Fibroblast of upper back skin (primary cell): ENCODE measurements at regions not wholly inside any gene's neighbourhood (a gene's known extent, or its start where the extent isn't known, plus 50 kb on each side); places are given as distances from the start of the nearest gene placed in this dataset.
"Not testable (repeated sequence)": the region's sequence is repeated elsewhere in the genome, so short reads cannot be mapped to it uniquely, and the experiment has no call there.

Experiments
- DNase-seq: peaks from one replicate; pipeline ENCODE4 v3.0.0-alpha.2; 2013

DNA sequence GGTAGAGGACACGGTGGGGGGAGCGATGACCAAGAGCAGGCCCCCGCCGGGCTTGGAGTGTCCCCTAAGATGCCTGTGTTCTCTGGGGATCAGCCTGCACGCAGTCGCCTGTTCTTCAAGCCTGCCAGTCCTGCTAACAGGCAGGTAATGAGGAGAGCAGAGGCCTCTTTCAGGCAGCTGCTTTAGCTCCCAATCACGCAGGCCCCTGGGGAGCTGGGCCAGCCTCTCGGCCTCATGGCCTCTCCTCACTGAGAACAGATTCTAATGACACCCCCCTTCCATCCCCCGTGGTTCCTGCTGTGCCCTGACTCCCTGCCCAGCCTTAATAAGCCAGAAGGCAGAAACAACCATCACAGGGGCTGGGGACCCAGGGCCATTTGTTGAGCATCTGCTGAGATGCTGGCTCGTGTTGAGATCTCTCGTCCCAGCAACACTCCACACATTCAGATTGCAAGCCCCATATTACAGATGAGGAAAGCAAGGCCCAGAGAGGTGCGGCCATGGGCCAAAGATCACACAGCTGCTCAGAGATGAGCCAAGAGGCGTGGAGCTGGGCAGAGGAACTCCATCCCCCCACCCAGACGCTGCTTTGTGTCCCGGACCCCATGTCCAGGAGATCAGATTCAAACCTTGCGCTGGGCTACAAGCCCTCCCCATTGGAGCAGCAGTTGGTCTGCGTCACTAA is 71.6 kb upstream of the CASZ1 start:
- no peak for DNase-seq

DNA sequence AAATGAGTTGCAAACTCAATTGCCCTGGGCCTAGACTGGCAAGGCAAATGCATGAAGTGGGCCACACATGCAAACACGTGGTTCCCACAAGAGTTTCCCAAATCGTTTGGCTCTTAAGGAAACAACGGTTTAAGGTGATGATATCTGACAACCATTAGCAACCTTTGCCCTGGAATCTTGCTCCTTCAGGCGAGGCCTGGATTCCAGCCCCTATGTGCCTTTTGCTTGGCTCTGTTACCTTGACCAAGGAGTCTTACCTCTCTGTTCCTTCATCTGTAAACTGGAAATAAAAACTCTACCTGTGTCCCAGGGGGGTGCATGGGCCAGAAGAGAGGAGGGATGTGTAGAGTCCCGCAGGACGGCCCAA is 72.1 kb upstream of the CASZ1 start:
- no peak for DNase-seq

DNA sequence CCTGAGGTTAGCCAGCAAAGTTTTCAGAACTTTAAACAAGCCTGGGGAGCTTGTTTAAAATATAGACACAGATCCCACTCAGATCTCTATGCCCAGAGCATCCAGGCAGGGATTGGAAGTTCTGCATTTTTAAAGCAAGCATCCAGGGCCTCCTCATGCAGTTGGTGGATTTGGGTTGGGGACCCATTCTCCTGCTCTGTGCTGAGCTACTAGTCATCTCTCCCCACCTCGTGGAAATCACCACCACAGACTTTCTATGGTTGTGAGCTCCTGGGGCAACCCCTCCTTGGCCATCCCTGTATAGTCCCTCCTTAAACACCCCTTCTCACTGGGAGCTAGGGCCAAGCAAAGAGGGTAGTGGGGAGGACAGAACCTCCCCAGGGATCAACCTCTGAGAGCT is 73.5 kb upstream of the CASZ1 start:
- no peak for DNase-seq

DNA sequence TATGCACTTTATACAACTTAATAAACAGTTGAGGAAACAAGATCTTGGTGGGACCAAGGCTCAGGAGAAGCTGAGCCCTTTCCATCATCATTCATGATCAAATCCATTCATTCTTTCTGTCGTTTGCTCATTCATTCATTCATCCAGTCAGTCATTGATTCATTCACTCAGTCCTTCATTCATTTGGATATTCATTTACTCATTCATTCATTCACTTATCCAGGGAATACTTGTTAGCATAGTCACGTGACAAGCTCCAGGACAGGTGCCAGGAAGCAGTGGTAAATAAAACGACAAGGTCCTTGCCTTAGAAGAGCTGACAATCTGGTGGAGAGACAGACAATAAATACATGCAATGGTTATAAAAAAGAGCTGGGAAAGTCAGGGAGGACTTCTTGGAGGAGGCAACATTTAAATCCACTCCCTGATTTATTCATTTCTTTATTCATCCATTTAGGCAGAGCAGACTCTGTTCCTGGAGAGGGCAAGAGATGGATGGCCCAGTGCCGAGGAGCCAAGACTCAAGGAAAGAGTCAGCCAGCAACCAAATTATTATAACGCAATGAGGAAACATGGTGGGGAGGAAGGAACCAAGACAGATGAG is 74.1 kb upstream of the CASZ1 start:
- no peak for DNase-seq

DNA sequence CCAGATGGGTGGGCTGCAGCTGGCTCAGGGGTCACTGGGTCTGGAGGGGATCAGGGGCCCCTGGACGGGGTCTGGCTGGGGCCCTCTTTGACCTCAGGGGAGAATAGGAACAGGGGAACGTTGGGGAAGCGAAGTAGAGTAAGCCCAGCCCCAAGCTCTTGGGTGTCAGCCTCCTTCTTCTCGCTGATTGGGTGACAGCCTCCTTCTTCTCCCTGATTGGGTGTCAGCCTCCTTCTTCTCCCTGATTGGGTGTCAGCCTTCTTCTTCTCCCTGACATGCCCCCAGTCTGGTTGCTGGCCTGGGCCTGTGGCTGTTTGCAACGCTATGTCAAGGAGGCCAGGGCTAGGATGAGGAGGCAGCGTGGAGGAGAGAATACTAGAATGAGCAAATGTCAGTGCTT is 76.7 kb upstream of the CASZ1 start:
- no peak for DNase-seq

DNA sequence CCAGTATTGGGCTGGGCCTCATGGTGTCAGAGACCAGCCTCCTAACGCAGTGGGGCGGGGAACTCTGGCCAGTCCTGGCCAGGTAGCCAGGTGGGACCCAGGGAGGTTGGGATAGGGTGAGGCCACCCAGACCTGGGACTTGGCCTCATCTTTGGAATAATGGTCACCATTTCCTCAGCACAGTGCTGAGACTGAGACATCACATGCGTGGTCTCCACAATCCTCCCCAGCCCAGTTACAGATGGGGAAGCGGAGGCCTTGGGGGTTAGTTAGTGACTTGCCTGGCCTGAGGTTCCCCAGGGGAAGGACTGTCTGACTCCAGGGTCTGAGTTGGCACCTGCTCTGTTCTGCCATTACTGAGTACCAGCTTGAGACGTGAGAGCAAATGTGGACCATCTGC is 77.9 kb upstream of the CASZ1 start:
- DNase-seq = no peak

DNA sequence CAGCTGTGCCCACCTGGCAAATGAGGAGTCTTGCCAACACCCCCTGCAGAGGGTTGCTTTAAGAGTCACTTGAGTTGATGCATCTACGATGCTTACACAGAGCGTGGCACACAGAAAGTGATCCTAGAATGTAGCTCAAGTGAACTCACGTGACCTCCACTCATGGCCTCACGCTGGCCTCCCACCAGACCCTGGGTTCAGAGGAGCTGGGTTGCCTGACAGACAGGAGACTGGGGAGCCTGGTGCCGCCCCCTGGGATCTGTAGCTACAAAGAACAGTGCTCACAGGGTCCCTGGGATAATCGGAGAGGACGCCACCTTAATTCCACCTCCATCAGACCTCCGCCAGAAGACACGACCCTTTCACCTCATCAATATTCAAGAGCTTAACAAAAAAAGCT is 81.4 kb upstream of the CASZ1 start:
- DNase-seq = no peak

DNA sequence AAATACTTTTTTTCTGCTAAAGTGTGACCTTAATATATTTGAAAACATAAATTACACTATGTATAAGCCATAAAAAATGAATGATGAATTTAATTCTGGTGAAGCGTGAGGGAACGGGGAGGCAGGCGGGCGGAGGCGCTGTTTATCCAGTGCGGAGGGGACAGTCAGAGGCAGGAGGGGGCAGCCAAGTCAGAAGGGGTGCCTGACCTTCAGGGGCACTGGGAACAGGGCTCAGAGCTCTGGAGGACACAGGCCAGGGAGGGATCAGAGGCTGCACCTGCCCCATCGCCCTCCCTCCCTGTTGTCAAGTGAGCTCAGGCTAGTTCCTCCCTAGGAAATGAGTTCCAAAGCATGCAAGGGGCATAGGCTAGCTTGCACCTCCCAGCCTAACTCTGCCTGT is 82.0 kb upstream of the CASZ1 start:
- DNase-seq = no peak

DNA sequence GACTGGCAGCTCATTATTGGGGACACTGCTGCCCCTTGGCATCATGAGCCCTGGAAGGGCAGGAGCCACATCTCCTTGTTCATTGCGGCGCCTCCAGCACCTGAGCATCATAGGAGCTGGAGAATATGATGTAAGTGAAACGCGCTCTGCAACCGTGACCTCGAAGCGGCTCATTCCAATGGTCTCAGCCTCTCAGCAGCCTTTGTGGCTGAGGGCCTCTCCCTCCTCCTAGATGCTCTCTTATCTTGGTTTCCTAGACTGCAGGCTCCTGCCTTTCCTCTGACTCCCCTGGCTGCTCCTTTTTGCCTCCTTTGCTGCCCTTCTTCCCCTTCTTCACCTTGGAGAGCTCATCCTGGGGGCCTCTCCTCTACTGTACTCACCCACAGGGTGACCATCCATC is 83.6 kb upstream of the CASZ1 start:
- DNase-seq = no peak

DNA sequence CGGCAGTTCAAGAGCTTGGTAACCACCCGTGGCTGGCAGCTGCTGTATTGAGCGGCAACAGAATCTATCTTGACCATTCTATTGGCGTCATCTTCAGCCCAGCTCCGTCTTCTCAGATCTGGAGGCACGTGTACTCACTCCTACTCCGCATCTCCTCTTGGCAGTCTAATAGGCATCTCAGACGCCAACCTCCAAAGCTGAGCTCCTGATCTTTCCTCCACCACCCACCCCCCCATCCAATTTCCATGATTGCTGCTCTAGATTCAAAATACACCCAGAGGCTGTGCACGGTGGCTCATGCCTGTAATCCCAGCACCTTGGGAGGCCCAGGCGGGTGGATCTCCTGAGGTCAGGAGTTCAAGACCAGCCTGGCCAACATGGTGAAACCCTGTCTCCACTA is 84.6 kb upstream of the CASZ1 start:
- no peak for DNase-seq

DNA sequence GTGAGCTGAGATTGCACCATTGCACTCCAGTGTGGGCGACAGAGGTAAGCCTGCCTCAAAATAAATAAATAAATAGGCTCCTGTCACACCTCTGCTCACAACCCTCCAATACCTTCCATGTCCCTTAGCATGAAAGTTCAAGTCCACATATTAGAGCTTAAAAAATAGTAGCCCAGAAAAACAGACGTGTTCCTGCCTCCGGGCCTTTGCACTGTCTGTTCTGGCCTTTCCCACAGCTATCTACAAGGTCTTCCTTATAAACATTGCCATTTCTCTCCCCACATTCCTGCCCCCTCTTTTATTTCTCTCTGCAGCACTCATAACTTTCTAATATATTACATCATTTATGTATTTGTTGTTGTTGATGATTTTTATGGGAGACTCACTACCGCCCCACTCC is 85.6 kb upstream of the CASZ1 start:
- DNase-seq = no peak

DNA sequence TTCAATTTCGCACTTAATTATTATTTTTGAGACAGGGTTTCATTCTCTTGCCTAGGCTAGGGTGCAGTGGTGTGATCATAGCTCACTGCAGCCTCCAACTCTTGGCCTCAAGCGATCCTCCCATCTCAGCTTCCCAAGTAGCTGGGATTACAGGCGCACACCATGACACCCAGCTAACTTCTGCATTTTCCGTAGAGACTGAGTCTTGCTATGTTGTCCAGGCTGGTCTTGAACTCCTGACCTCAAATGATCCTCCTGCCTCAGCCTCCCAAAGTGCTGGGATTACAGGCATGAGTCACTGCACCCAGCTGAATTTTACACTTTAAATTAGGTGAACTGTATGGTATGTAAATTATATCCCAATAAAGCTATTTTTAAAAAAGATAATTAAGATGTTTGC is 90.6 kb upstream of the CASZ1 start:
- not testable (repeated sequence) for DNase-seq

DNA sequence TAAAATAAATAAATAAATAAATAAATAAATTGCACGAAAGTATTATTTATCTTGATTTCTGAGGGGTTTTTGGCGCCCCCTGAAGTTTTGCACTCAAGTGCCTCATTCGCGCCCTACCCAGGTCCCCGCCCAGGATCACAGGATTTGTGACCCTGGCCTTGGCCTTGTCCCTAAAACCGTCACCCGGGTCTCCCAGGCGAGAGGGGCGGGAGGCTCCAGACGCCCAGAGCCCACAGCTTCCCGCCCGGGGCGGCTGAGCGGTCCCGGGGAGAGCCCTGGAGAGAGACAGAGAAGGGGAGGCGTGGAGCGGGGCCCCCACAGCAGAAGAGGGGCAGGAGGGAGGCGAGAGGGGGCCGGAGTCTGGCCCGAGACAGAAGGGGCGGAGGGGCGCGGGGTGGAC is 91.8 kb upstream of the CASZ1 start:
- DNase-seq = no peak

DNA sequence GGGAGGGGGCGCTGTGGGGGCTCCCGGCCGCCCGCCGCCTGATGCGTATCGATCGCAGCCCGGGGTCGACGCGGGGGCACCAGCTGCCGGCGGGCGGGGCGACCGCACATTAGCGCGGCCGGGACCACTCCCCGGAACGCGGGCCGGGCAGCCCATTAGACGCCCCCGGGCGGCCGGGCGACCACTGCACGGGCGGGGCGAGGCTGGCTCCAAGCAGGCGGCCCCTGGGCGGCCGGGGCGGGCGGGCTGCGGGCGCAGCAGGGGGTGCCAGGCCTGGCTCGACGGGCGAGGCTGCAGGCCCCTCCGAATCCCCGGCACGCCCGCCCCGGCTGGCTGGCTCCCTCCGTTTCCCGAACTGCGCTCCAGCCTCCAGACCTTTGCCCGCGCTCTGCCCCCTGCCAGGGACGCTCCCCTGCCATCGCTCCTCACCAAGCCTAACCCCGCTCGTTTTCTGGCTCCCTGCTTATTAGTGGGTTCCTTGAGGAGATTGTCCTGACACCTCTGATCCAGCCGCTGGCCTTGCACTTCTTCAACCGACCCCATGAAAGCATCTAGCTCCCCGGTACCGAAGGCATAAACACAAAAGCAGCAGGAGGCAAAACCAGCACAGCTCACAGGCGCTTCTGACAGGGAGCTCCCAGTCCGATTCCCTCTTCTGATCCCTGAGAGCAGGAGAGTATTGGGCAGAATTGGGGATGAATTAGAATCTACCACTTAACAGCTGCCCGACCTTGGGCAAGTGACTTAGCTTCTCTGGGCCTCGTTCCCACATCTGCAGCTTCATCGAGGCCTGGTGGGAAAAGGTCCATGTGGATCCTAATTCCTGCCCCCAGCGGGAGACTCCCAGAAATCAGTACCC is 92.6 kb upstream of the CASZ1 start:
- no peak for DNase-seq

DNA sequence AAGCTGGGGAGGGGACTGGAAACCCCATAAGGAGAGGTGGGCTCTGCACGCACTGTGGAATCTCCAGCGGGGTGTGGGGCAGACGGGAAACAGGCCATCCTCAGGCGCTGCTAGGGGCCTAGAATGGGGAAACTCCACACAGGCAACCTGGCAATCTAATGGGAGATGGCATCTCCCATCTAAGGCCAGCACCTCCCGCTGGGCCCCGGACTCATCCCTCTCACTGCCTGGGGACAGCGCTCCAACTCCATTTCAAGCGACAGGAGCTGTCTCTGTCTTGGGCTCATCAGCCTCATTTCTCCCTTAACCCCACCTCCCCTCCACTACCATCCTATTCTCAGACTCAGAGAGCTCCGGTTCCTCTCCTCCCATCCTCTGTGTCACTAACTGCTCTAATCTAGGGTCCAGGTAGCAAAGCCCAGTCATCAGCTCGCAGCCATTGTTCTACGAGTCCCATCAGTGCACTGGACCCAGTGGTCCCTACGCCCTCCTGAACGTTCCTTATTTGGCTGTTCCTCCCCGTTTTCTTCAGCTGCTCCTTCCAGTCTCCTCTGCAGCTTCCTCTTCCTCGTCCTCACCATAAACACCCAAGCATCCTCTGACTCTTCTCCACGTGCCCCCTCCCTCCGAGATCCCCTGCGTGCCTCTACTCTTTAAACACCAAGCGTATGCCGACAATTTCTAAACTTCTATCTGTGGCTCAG is 93.4 kb upstream of the CASZ1 start:
- DNase-seq = no peak

DNA sequence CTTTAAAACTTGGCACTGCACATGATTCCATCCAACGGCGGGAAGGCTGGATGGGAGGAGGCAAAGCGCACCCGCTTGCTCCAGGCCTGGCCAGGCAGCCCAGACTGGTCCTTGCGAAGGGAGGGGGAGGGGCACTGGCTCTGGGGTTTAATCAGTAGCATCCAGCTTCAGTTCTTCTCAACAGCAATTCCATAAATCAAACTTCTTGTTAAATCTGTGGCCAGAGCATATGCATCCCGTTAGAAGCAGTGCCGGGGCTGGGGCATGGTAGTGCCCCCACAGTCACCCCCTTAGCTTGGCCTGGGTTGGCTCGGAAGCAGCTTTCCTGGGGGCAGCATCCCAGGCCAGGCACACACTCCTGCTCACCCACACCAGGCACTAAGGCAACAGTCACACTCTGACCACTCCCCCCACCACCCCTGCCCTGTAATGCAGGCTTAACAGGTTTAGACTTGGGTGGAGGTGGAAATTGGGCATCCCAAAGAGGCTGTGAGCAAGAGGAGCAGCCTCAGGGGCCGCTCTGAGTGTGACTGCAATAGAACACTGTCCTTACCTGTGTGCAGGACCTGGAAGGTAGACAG is 94.1 kb upstream of the CASZ1 start:
- no peak for DNase-seq

DNA sequence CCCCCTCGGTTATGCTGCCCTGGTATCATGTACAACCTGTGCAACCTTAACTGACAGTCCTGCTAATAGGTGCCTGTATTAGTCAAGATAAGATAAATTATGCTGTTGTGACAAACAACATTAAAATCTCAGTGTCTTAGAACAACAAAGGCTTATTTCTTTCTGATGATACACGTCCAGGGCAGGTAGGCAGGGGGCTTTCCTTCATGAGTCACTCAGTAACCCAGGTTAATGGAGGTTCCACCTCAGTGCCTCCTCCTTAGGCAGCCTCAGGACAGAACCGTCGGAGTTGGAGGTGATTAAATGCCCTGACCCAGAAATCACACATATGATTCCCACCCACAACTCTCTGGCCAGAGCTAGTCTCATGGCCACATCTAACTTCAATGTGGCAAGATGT is 94.6 kb upstream of the CASZ1 start:
- DNase-seq = no peak

DNA sequence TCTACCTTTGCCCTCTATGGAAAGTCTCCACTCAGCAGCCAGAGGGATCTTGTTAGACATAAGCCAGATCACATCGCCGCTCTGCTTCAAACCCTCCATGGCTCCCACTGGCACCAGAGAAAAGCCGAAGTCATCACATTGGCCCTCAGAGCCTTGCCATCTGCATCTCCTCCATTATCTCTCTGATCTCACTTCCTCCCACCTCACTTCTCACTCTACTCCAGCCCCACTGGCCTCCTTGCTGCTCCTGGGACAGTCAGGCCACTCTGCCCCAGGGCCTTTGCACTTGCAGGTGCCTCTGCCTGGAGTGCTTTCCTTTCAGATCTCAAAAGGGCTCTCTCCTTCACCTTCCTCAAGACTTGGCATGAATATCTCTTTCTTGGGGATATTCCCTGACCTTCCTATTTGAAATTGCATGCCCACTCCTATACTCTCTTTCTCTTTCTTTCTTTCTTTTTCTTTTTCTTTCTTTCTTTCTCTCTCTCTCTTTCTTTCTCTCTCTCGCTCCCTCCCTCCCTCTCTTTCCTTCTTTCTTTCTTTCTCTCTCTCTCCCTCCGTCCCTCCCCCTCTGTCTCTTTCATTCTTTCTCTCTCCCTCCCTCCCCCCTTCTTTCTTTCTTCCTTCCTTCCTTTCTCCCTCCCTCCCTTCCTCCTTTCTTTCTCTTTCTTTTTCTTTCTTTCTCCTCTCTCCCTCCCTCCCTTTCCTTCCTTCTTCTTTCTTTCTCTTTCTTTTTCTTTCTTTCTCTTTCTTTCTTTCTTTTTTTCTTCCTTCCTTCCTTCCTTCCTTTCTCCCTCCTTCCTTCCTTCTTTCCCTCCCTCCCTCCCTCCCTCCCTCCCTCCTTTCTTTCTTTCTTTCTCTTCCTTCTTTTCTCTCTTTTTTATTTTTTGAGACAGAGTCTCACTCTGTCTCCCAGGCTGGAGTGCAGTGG is 96.0 kb upstream of the CASZ1 start:
- DNase-seq = no peak

DNA sequence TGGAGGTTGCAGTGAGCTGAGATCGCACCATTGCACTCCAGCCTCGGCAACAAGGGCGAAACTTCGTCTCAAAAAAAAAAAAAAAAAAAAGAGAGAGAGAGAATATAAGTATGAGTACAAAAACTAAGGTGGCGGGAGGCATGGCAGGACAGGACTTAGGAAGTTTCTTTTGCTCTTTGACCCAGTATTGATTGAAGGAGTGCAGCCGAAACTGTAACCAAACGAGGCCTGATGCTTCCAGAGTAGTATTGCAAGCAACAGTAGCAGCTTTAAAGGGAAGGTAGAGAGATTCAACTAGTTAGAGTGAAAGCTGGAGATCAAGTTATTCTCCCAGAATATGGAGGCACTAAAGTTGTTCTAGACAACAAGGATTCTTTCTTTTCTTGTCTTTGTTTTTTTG is 99.2 kb upstream of the CASZ1 start:
- DNase-seq = no peak

DNA sequence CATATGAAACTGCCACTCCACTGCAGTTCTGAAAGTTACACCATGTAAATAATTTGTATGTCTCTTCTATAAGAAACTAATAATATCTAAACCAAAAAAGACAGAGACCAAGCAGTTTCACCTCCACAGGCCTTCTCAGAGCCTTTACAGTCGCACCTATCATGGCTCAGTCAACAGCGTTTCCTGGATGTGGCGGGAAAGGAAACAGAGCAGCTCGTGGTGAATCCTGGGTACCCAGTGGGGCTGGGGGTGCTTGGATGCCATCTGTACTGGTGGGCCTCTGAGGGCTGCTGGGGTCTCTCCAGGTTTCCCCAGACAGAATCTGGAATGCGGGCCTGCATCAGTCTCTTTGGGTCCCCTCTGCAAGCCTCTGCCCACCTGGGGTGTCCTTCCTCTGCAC is 100.2 kb upstream of the CASZ1 start:
- no peak for DNase-seq

DNA sequence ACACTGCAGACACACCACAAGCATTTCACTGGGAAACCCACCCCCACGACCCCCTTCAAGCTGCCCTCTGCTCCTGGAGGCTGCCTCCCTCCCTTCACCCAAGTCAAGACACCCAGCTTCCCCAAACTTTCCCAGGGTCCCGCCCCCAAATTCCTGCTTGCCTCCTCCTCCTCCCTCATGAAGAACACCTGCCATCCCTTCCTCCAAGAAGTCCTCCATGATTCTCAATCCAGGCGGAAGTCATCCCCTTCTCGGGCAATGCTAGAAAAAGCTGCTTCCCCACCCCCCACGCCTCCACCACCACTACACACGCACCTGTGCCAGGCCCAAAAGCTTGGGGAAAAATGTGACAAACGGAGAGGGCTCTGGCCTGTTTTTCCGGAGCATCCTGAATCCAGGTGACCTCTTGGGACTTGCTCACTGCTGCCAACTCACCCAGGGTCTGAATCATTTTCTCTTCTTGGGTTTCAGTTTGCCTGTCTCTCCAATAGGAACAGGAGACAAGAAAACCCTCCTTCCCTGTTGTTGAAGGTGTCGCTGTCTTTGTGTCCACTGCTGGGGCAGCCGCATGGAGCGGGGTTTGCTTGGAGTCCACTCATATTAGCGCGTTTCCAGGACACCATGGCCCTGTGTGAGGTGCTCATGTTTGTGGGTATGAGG is 101.0 kb upstream of the CASZ1 start:
- peak; percentile 11 for DNase-seq
